Fibroblast of pulmonary artery (primary cell): ENCODE measurements at regions not wholly inside any gene's neighbourhood (a gene's known extent, or its start where the extent isn't known, plus 50 kb on each side); places are given as distances from the start of the nearest gene placed in this dataset.

Experiments used
- DNase-seq: peaks from one replicate; pipeline ENCODE4 v3.0.0-alpha.2; 2010; ENCODE audit warnings: low read depth
- H3K4me3 ChIP-seq: replicated peaks from 2 replicates; pipeline ENCODE4 v1.5.1; 2011; ENCODE audit warnings: low read depth, mild to moderate bottlenecking, control low read depth, low read length, moderate library complexity
- TF ChIP-seq, protein P1 (sequence below): IDR thresholded peaks from 2 replicates; pipeline ENCODE4 v1.5.1; 2011; ENCODE audit warnings: mild to moderate bottlenecking, control low read depth, low read length, inconsistent platforms; ENCODE audit errors: missing control alignments

DNA sequence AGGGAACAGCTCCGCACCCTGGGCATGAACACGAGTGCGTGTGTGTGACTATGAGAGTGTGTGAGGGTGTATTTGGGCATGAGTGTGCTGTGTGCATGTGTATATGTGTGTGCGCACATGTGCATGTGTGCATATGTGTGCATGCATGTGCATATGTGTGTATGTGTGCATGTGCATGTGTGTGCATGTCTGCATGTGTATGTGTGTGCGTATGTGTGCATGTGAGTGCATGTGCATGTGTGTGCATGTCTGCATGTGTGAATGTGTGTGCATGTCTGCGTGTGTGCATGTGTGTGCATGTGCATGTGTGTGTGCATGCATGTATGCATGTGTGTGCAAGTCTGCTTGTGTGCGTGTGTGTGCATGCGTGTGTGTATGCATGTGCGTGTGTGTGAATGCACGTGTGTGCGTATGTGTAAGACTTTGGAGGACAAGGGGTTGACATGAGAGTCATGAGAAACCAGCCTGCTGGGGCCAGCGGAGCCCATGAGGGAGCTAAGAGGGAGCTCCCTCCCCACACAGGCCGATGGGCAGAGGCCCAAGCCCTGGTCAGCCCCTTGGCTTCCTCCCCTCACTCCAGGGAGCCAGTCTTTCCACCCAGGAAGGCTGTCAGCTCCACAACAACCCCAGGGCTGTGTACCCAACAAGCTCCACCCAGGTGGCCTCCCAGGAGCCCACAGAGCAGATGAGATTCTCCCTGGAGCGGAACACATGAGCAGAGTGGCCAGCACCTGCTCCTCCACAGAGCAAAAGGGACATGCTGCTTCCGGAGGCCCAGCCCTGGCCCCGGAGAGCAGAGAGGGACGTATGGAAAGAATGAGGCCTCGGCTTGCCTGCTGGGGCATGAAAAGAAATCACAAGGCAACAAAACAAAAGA lies 142.5 kb upstream of the PPP2R2D start:
- H3K4me3 ChIP-seq: no peak overlapping the region
- no peak for DNase-seq
- TF ChIP-seq, protein P1, sequence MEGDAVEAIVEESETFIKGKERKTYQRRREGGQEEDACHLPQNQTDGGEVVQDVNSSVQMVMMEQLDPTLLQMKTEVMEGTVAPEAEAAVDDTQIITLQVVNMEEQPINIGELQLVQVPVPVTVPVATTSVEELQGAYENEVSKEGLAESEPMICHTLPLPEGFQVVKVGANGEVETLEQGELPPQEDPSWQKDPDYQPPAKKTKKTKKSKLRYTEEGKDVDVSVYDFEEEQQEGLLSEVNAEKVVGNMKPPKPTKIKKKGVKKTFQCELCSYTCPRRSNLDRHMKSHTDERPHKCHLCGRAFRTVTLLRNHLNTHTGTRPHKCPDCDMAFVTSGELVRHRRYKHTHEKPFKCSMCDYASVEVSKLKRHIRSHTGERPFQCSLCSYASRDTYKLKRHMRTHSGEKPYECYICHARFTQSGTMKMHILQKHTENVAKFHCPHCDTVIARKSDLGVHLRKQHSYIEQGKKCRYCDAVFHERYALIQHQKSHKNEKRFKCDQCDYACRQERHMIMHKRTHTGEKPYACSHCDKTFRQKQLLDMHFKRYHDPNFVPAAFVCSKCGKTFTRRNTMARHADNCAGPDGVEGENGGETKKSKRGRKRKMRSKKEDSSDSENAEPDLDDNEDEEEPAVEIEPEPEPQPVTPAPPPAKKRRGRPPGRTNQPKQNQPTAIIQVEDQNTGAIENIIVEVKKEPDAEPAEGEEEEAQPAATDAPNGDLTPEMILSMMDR: no peak

DNA sequence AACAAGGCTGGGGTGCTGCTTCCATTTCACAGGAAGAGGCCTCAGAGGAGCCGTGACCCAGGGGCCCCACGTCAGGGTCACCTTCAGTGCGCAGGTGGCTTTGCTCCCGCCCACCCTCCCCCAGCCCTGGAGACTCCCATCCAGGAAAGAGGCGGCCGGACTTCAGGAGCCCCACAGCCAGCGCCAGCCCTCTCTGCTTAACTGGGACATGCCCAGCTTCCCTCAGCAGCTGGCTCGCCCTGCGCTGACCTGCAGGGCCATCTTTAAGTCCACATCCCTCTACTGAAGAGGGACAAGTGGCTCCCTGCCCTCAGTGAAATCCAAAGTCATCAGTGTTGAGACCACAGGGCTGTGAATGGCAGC lies 141.9 kb upstream of the PPP2R2D start:
- DNase-seq: no peak
- TF ChIP-seq, protein P1: no peak
- no peak overlapping the region for H3K4me3 ChIP-seq

DNA sequence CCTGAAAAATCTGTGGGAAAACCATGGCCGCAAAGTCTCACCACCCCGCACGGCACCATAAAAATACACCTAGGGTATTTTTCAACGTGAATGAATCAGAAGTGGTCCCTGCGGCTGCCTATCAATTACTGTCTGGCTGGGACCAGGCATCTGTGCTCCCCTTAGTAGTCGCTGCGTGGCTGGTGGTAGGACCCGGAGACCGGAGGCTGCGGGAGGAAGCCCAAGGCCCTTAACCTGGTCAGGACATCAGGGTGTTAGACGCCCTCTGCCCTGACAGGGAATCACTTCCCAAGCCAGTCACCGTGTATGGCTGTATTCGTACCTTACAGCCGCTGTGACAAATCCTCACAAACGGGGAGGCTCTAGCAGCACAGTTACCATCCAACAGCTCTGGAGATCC lies 141.5 kb upstream of the PPP2R2D start:
- TF ChIP-seq, protein P1: no peak
- H3K4me3 ChIP-seq: no peak overlapping the region
- no peak for DNase-seq

DNA sequence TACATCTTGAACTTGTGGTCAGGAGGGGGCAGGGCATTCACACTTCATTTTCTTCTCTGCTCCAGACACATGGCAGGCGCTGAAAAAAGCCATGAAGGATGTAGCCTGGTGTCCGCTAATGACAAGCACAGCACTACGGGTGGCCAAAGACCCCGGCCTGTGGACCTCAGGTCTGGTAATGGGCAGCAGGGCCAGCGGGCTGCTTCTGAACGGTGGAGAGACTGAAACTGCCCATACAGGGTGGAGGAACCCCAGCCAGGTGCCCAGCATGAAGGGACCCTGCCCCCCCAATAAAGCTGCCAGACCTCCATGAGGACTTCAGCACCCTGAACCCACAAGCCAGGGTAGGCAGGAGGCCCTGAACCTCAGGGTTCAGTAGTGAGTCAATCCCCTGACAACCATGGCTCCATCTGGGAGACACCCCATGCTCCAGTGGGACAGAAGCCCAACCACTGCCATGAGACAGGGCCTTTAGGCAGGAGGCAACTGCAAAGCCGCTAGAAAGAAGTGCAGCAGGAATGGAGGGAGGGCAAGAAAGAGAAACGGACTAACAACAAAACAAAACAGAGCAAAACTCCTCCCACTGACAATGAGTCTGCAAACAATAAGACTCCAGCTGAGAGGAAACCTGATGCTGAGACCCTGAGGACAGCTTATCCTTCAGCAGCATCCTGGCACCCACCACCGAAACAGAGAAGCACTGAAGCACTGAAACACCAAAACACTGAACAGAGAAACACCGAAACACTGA lies 140.2 kb upstream of the PPP2R2D start:
- TF ChIP-seq, protein P1: no peak
- H3K4me3 ChIP-seq: no peak overlapping the region
- no peak for DNase-seq

DNA sequence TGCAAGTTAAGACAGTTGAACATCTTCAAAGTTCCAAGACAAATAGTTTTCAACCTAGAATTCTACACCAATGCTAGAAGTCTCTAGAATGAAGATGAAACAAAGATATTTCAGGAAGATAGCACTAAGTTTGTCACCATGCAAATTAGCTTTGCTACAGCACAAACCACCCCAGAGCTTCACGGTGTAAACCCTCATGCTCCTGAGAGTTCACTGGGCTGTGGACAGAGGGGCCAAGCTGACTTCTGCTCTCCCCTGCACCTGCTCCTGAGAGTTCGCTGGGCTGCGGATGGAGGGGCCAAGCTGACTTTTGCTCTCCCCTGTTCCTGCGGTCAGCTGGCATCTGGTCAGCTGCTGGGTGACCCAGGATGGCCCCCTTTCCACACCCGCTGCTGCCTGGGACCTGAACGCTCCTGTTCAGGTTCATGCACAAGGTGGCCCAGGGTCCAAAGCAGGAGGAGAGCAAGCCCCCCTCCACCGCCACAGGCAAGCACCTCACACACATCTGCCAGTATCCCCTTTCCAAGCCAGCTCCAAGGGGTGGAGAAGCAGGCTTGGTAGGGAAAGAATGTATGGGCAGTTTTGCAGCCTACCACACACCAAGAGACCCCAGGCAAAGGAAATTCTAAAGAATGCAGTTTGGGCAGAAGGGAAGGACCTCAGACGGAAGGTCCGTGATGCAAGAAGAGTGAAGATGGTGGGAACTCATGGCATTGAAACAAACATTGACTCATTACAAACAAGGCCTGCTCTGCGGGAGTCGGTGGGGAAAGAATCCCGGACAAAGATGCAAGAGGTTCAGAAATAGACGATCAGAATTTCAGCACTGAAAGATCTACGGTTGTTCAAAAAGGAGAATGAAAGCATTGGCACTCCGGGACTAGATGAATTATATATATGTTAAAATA lies 137.8 kb upstream of the PPP2R2D start:
- H3K4me3 ChIP-seq: no peak overlapping the region
- TF ChIP-seq, protein P1: no peak
- DNase-seq: no peak

DNA sequence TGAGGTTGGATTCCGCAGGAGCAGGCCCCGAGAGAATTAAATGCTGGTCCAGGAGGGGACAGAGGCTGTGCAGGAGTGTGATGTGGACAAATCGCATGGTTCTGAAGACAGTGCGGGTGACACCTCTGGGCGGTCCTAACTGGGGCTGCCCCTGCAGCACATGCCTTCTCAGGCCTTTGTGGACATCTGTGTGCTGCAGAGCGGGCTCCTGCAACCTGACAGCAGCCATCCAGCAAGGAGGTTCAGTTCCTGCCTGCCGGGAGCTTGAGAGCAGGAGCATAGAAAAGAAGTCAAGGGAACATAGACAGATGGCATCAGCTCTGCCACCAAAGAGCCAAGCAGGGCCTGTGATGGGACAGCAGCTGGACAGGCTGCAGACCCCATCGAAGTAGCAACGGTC lies 135.9 kb upstream of the PPP2R2D start:
- H3K4me3 ChIP-seq: no peak overlapping the region
- TF ChIP-seq, protein P1: no peak
- no peak for DNase-seq
